ENCODE measurements at regions not wholly inside any gene's neighbourhood (a gene's known extent, or its start where the extent isn't known, plus 50 kb on each side); places are given as distances from the start of the nearest gene placed in this dataset.

- no peak overlapping the region for H3K9ac ChIP-seq (ENCODE audit: low read length)
- H3K9me3 ChIP-seq (replicated peaks; ENCODE audit: insufficient read depth, low read length) = no peaks in the 10 kb centered on the region
- no peaks in the 10 kb centered on the region for H3K9me2 ChIP-seq (replicated peaks; ENCODE audit: insufficient read depth, low read length)
- H2AFZ ChIP-seq (ENCODE audit: low read length) = no peak overlapping the region
- H3K27ac ChIP-seq (ENCODE audit: low read length) = no peak overlapping the region
- no peak overlapping the region for H3K4me2 ChIP-seq (ENCODE audit: low read depth, low read length)
- no peaks in the 10 kb centered on the region for H3F3A ChIP-seq (ENCODE audit: insufficient read depth, low read length)
- no peak overlapping the region for H3K4me3 ChIP-seq (ENCODE audit: low read length)
- H3K27me3 ChIP-seq (replicated peaks; ENCODE audit: insufficient read depth, low read length) = no peaks in the 10 kb centered on the region
- H3K79me2 ChIP-seq (ENCODE audit: low read length) = no peaks in the 10 kb centered on the region
- DNase-seq = no peak
- H4K20me1 ChIP-seq (ENCODE audit: insufficient read depth, low read length) = no peaks in the 10 kb centered on the region
- no peak for TF ChIP-seq CTCF (IDR thresholded peaks at IDR 0.05; ENCODE audit: low read length)
- TF ChIP-seq EZH2phosphoT487 (IDR thresholded peaks at IDR 0.05; ENCODE audit: low read length) = no peak
- TF ChIP-seq EZH2 (optimal IDR thresholded peaks at IDR 0.05; ENCODE audit: low read depth, low read length) = no peak
- H3K36me3 ChIP-seq (replicated peaks; ENCODE audit: insufficient read depth, low read length) = no peaks in the 10 kb centered on the region
- H3K4me1 ChIP-seq (ENCODE audit: low read length) = no peaks in the 10 kb centered on the region
Measured at GRCh38 chr4:12956026-12956425, 528.1 kb downstream of the RAB28 start.

GRCh38 chr4:12949719-12950490, 534.2 kb downstream of the RAB28 start:
- Histone ChIP-seq H3K4me3 (ENCODE audit: low read length) (no peak overlapping the region), H3K9me2 (replicated peaks; ENCODE audit: insufficient read depth, low read length) (no peaks in the 10 kb centered on the region), H3K27me3 (replicated peaks; ENCODE audit: insufficient read depth, low read length) (no peaks in the 10 kb centered on the region), H3K4me2 (ENCODE audit: low read depth, low read length) (no peak overlapping the region), H3K79me2 (ENCODE audit: low read length) (no peaks in the 10 kb centered on the region), H4K20me1 (ENCODE audit: insufficient read depth, low read length) (no peaks in the 10 kb centered on the region), H3K9me3 (replicated peaks; ENCODE audit: insufficient read depth, low read length) (no peaks in the 10 kb centered on the region), H3K36me3 (replicated peaks; ENCODE audit: insufficient read depth, low read length) (no peaks in the 10 kb centered on the region), H3K4me1 (ENCODE audit: low read length) (no peaks in the 10 kb centered on the region), H3F3A (ENCODE audit: insufficient read depth, low read length) (no peaks in the 10 kb centered on the region), H2AFZ (ENCODE audit: low read length) (no peak overlapping the region), H3K9ac (ENCODE audit: low read length) (no peak overlapping the region), H3K27ac (ENCODE audit: low read length) (no peak overlapping the region)
- TF ChIP-seq EZH2phosphoT487 (IDR thresholded peaks at IDR 0.05; ENCODE audit: low read length) = no peak
- no peak for TF ChIP-seq EZH2 (optimal IDR thresholded peaks at IDR 0.05; ENCODE audit: low read depth, low read length)
- TF ChIP-seq CTCF (IDR thresholded peaks at IDR 0.05; ENCODE audit: low read length) = no peak
- DNase-seq = no peak

- Histone ChIP-seq H3K9me2 (replicated peaks; ENCODE audit: insufficient read depth, low read length) (no peaks in the 10 kb centered on the region), H3K9me3 (replicated peaks; ENCODE audit: insufficient read depth, low read length) (no peaks in the 10 kb centered on the region), H3K27ac (ENCODE audit: low read length) (no peak overlapping the region), H2AFZ (ENCODE audit: low read length) (no peak overlapping the region), H3K36me3 (replicated peaks; ENCODE audit: insufficient read depth, low read length) (no peaks in the 10 kb centered on the region), H3K4me3 (ENCODE audit: low read length) (no peak overlapping the region), H4K20me1 (ENCODE audit: insufficient read depth, low read length) (no peaks in the 10 kb centered on the region), H3K79me2 (ENCODE audit: low read length) (no peaks in the 10 kb centered on the region), H3K4me1 (ENCODE audit: low read length) (no peaks in the 10 kb centered on the region), H3K9ac (ENCODE audit: low read length) (no peak overlapping the region), H3K27me3 (replicated peaks; ENCODE audit: insufficient read depth, low read length) (no peaks in the 10 kb centered on the region), H3K4me2 (ENCODE audit: low read depth, low read length) (no peak overlapping the region), H3F3A (ENCODE audit: insufficient read depth, low read length) (no peaks in the 10 kb centered on the region)
- no peak for DNase-seq
- TF ChIP-seq EZH2phosphoT487 (IDR thresholded peaks at IDR 0.05; ENCODE audit: low read length) (no peak), CTCF (IDR thresholded peaks at IDR 0.05; ENCODE audit: low read length) (no peak), EZH2 (optimal IDR thresholded peaks at IDR 0.05; ENCODE audit: low read depth, low read length) (no peak)
Measured at GRCh38 chr4:12943069-12943468, 541.1 kb downstream of the RAB28 start.
